Suprapubic skin (tissue), 4 donors: ENCODE measurements at regions not wholly inside any gene's neighbourhood (a gene's known extent, or its start where the extent isn't known, plus 50 kb on each side); places are given as distances from the start of the nearest gene placed in this dataset.
"Not testable (repeated sequence)": the region's sequence is repeated elsewhere in the genome, so short reads cannot be mapped to it uniquely, and the experiment has no call there.

Experiments
- DNase-seq, 2 donors: peaks; one replicate each; pipeline ENCODE4 v3.0.0-alpha.2; 2019; ENCODE audit warnings: low spot score in 2 of 2
- H3K27ac ChIP-seq: fragments of 200-600 bp; sonication (generic); one replicate; pipeline ENCODE4 v1.5.1; 2019
- H3K27me3 ChIP-seq: fragments of 200-600 bp; sonication (generic); one replicate; pipeline ENCODE4 v1.5.1; 2019
- H3K36me3 ChIP-seq: fragments of 200-600 bp; sonication (generic); one replicate; pipeline ENCODE4 v1.5.1; 2019
- H3K4me1 ChIP-seq: fragments of 200-600 bp; sonication (generic); one replicate; pipeline ENCODE4 v1.5.1; 2019
- H3K4me3 ChIP-seq: fragments of 200-600 bp; sonication (generic); one replicate; pipeline ENCODE4 v1.5.1; 2019; ENCODE audit warnings: mild to moderate bottlenecking
- H3K9me3 ChIP-seq: fragments of 200-600 bp; sonication (generic); one replicate; pipeline ENCODE4 v1.5.1; 2019
- CTCF ChIP-seq, 2 donors: fragments of 200-600 bp in 1 of 2; fragments of 450-650 bp in 1 of 2; sonication (generic) in 1 of 2; IDR thresholded peaks; one replicate each; pipeline ENCODE4 v1.5.1; 2016 to 2019; ENCODE audit warnings: antibody characterized with exemption in 2 of 2, mild to moderate bottlenecking in 1 of 2, moderate library complexity in 1 of 2
- EP300 ChIP-seq: sonication (generic); formaldehyde crosslinking; IDR thresholded peaks from one replicate; pipeline ENCODE4 v1.6.1; 2017; ENCODE audit warnings: antibody characterized with exemption
- POLR2A ChIP-seq, 2 donors: fragments of 450-650 bp; IDR thresholded peaks; one replicate each; pipeline ENCODE4 v1.6.1; 2017; ENCODE audit warnings: antibody characterized with exemption in 2 of 2, mild to moderate bottlenecking in 2 of 2, moderate library complexity in 2 of 2
- POLR2AphosphoS5 ChIP-seq, 3 donors: sonication (generic); formaldehyde crosslinking; IDR thresholded peaks; one replicate each; pipeline ENCODE4 v1.6.1; 2017; ENCODE audit warnings: antibody characterized with exemption in 3 of 3
- WGBS: methylation state at CpG from one replicate; pipeline ENCODE4 v1.1.5; 2018; 5-methylcytosine and 5-hydroxymethylcytosine counted together

GRCh38 chr5:92147266-92147665 lies 764.1 kb upstream of the ARRDC3 start:
- Histone ChIP-seq H3K4me3 (no peak overlapping the region), H3K36me3 (no peaks in the 10 kb centered on the region), H3K27ac (no peak overlapping the region), H3K27me3 (no peaks in the 10 kb centered on the region), H3K4me1 (no peaks in the 10 kb centered on the region), H3K9me3 (no peaks in the 10 kb centered on the region)
- DNase-seq, result no peak
- 74% methylated on average over 3 of the region's 3 CpGs for WGBS
- TF ChIP-seq EP300, result no peak
- no peak for TF ChIP-seq POLR2AphosphoS5 (IDR thresholded peaks at IDR 0.05)
- TF ChIP-seq POLR2A (IDR thresholded peaks at IDR 0.05), result no peak
- no peak for TF ChIP-seq CTCF (IDR thresholded peaks at IDR 0.05)

- TF ChIP-seq CTCF (IDR thresholded peaks at IDR 0.05) (no peak), POLR2A (IDR thresholded peaks at IDR 0.05) (no peak), POLR2AphosphoS5 (IDR thresholded peaks at IDR 0.05) (no peak)
- 63% methylated on average over 3 of the region's 3 CpGs for WGBS
- Histone ChIP-seq H3K27me3 (no peaks in the 10 kb centered on the region), H3K9me3 (no peaks in the 10 kb centered on the region), H3K27ac (no peak overlapping the region), H3K4me3 (no peak overlapping the region), H3K36me3 (no peaks in the 10 kb centered on the region), H3K4me1 (no peaks in the 10 kb centered on the region)
- DNase-seq, result no peak
Observed at GRCh38 chr5:92145852-92146251, 762.7 kb upstream of the ARRDC3 start.

GRCh38 chr5:92144824-92145223 lies 761.7 kb upstream of the ARRDC3 start:
- Histone ChIP-seq H3K4me1 (no peaks in the 10 kb centered on the region), H3K4me3 (no peak overlapping the region), H3K27ac (no peak overlapping the region), H3K36me3 (no peaks in the 10 kb centered on the region), H3K27me3 (no peaks in the 10 kb centered on the region), H3K9me3 (no peaks in the 10 kb centered on the region)
- 76% methylated on average over 3 of the region's 3 CpGs for WGBS
- TF ChIP-seq POLR2A (IDR thresholded peaks at IDR 0.05), result no peak
- TF ChIP-seq POLR2AphosphoS5 (IDR thresholded peaks at IDR 0.05), result no peak
- TF ChIP-seq CTCF (IDR thresholded peaks at IDR 0.05), result no peak
- no peak for TF ChIP-seq EP300
- no peak for DNase-seq

GRCh38 chr5:92132294-92132908 lies 749.3 kb upstream of the ARRDC3 start:
- H3K4me1 ChIP-seq, H3K4me3 ChIP-seq, H3K27me3 ChIP-seq, H3K9me3 ChIP-seq, H3K36me3 ChIP-seq, DNase-seq, H3K27ac ChIP-seq: not testable (repeated sequence)
- 86% methylated on average over 5 of the region's 5 CpGs for WGBS

GRCh38 chr5:92126182-92126581 lies 743.1 kb upstream of the ARRDC3 start:
- 60% methylated on average over 1 of the region's 1 CpG for WGBS
- H3K9me3 ChIP-seq, result no peaks in the 10 kb centered on the region
- H3K4me3 ChIP-seq, result no peak overlapping the region
- no peaks in the 10 kb centered on the region for H3K27me3 ChIP-seq
- DNase-seq, result no peak
- TF ChIP-seq CTCF (IDR thresholded peaks at IDR 0.05) (no peak), POLR2AphosphoS5 (IDR thresholded peaks at IDR 0.05) (no peak), POLR2A (IDR thresholded peaks at IDR 0.05) (no peak), EP300 (no peak)
- no peaks in the 10 kb centered on the region for H3K36me3 ChIP-seq
- no peak overlapping the region for H3K27ac ChIP-seq
- H3K4me1 ChIP-seq, result no peaks in the 10 kb centered on the region

- Histone ChIP-seq H3K9me3 (no peaks in the 10 kb centered on the region), H3K27ac (no peak overlapping the region)
Observed at GRCh38 chr5:92119110-92119509, 736.0 kb upstream of the ARRDC3 start.

More at GRCh38 chr5:92119110-92119509, 736.0 kb upstream of the ARRDC3 start:
- WGBS, result 73% methylated on average over 1 of the region's 1 CpG
- Histone ChIP-seq H3K4me1 (no peaks in the 10 kb centered on the region), H3K36me3 (no peaks in the 10 kb centered on the region), H3K27me3 (no peaks in the 10 kb centered on the region), H3K4me3 (no peak overlapping the region)
- TF ChIP-seq POLR2AphosphoS5 (IDR thresholded peaks at IDR 0.05) (no peak), EP300 (no peak), POLR2A (IDR thresholded peaks at IDR 0.05) (no peak), CTCF (IDR thresholded peaks at IDR 0.05) (no peak)
- no peak for DNase-seq
